ENCODE measurements at regions not wholly inside any gene's neighbourhood (a gene's known extent, or its start where the extent isn't known, plus 50 kb on each side); places are given as distances from the start of the nearest gene placed in this dataset.

DNA sequence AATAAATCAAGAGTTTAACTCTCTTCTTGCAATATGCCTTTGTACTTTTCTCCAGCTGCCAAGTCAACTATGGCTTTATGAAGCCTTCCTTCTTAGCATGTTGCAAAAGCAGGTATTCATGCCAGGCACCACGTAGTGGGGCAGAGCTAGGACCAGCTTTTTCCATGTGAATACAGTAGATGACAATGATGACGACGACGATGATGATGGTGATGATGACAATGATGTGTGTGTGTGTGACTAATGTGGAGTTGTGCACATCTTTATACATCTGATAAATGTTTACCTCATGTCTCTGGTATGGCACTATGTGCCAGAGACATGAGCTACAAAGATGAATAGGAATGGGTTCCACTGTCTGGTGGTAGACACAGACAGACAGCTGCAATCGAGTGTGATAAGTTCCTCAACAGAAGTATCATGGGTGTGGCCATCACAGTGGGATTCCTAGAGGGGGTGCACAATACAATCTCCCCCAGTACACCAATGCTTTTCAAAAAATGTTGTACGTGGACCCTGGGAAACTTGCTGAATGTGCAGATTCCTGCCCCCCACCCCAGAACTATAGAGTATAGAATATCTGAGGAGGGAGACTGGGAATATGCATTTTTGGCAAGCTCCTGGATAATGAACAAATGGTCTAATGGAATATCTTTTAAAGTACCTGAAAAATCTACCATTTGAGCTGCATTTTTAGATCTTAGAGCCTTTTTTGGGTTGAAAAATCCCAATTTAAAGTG, 183.4 kb downstream of the ABCC12 start:
- Histone ChIP-seq H3K27me3 (no peaks in the 10 kb centered on the region), H3K4me3 (no peak overlapping the region), H3K27ac (no peak overlapping the region), H3K36me3 (no peaks in the 10 kb centered on the region), H3K9me3 (no peaks in the 10 kb centered on the region), H3K4me1 (no peaks in the 10 kb centered on the region)
- DNase-seq = no peak
- TF ChIP-seq, protein P1, sequence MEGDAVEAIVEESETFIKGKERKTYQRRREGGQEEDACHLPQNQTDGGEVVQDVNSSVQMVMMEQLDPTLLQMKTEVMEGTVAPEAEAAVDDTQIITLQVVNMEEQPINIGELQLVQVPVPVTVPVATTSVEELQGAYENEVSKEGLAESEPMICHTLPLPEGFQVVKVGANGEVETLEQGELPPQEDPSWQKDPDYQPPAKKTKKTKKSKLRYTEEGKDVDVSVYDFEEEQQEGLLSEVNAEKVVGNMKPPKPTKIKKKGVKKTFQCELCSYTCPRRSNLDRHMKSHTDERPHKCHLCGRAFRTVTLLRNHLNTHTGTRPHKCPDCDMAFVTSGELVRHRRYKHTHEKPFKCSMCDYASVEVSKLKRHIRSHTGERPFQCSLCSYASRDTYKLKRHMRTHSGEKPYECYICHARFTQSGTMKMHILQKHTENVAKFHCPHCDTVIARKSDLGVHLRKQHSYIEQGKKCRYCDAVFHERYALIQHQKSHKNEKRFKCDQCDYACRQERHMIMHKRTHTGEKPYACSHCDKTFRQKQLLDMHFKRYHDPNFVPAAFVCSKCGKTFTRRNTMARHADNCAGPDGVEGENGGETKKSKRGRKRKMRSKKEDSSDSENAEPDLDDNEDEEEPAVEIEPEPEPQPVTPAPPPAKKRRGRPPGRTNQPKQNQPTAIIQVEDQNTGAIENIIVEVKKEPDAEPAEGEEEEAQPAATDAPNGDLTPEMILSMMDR (IDR thresholded peaks at IDR 0.05) = no peak
- no peak for TF ChIP-seq POLR2A (IDR thresholded peaks at IDR 0.05)
- no peak for TF ChIP-seq POLR2AphosphoS5 (IDR thresholded peaks at IDR 0.05)
- TF ChIP-seq EP300 (IDR thresholded peaks at IDR 0.05) = no peak
- 71 to 74% methylated on average over 6 of the region's 6 CpGs for WGBS, 2 donors
- ATAC-seq (ENCODE audit: low FRiP score in 2 of 2) = no peak

DNA sequence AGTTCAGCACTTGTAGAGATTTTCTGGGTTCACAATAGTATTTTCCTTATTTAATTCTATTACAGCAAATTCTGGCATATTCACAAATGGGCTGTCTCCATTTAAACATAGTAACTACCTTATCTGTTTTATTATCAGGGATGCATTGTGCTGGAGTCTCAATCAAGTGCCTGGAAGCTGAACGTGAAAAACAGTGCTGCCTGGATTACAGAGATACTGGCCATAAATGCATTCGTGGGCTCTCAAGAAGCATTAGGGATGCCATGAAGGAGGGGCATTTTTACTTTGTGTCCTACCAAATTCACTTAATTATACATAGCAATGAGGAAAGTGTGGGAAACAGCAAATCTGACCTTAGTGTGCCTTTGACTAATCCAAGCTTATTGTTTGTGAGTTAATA, 184.6 kb downstream of the ABCC12 start:
- no peaks in the 10 kb centered on the region for H3K36me3 ChIP-seq
- H3K9me3 ChIP-seq = no peaks in the 10 kb centered on the region
- 57 to 58% methylated on average over 2 of the region's 2 CpGs for WGBS, 2 donors
- no peaks in the 10 kb centered on the region for H3K4me1 ChIP-seq
- H3K27me3 ChIP-seq = no peaks in the 10 kb centered on the region
- H3K4me3 ChIP-seq = no peak overlapping the region
- ATAC-seq (ENCODE audit: low FRiP score in 2 of 2) = no peak
- H3K27ac ChIP-seq = no peak overlapping the region
- TF ChIP-seq POLR2AphosphoS5 (IDR thresholded peaks at IDR 0.05) = no peak
- TF ChIP-seq, protein P1 (IDR thresholded peaks at IDR 0.05) = no peak
- no peak for TF ChIP-seq POLR2A (IDR thresholded peaks at IDR 0.05)
- no peak for TF ChIP-seq EP300 (IDR thresholded peaks at IDR 0.05)
- DNase-seq = no peak

DNA sequence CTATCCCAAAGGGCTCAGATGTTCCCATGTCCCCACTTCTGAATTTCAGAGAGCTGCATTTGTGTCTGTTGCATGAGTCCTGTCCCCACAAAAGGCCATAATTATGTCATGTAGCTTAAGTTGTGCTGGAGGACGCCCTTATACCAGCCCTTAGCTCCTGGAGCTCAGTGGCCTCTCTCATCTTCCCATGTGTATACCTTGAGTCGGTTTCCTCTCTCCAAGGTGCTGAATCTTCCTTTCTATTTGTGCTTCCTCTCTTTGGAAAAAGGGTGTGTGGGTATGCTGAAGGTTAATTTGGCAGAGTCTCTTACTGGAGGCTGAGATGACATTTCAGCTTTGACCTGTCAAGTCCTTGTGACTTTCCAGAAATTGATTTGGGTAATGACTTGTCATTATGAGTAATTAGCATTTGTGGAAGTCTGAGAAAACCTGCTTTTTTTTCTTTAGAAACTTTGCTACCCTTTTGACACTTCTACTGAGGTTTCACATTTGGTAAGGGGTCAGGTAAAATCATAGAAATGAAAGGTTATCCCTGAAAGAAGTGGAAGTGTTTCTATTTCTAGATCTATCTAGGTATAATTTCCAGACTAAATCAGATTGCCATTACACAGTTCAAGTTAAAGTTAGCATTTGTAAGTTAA, 185.4 kb downstream of the ABCC12 start:
- H3K4me1 ChIP-seq = no peaks in the 10 kb centered on the region
- H3K27me3 ChIP-seq = no peaks in the 10 kb centered on the region
- ATAC-seq (ENCODE audit: low FRiP score in 2 of 2) = no peak
- no peak for DNase-seq
- TF ChIP-seq POLR2AphosphoS5 (IDR thresholded peaks at IDR 0.05) (no peak), EP300 (IDR thresholded peaks at IDR 0.05) (no peak), POLR2A (IDR thresholded peaks at IDR 0.05) (no peak)
- TF ChIP-seq, protein P1 (IDR thresholded peaks at IDR 0.05) = no peak
- WGBS, 2 donors = 2 to 8% methylated on average over 2 of the region's 2 CpGs
- H3K4me3 ChIP-seq = no peak overlapping the region
- H3K27ac ChIP-seq = no peak overlapping the region
- H3K9me3 ChIP-seq = no peaks in the 10 kb centered on the region
- H3K36me3 ChIP-seq = no peaks in the 10 kb centered on the region

DNA sequence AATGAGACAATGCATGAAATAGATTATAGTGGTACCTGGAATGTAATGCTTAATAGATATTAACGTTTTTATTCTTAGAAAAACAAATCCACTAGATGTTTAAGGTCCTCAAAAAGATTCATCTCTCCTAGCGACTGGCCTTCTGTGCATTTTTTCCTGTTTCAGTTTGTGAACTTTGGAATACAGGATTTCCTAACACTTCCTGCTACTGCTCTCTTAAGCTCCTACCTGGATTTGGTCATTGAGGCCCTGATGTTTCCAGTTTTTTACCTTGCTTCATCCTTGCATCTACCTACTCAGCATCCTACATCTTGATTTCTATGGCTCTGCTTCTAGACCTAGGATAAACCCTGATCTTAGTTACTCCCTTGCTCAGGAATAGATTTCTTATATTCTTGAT, 188.4 kb downstream of the ABCC12 start:
- ATAC-seq (ENCODE audit: low FRiP score in 2 of 2) (no peak), DNase-seq (no peak)

More for the DNA sequence above, 188.4 kb downstream of the ABCC12 start:
- Histone ChIP-seq H3K4me1 (no peaks in the 10 kb centered on the region), H3K9me3 (no peaks in the 10 kb centered on the region), H3K4me3 (no peak overlapping the region), H3K36me3 (no peaks in the 10 kb centered on the region), H3K27me3 (no peaks in the 10 kb centered on the region), H3K27ac (no peak overlapping the region)
- TF ChIP-seq POLR2AphosphoS5 (IDR thresholded peaks at IDR 0.05) (no peak), EP300 (IDR thresholded peaks at IDR 0.05) (no peak), POLR2A (IDR thresholded peaks at IDR 0.05) (no peak)
- TF ChIP-seq, protein P1 (IDR thresholded peaks at IDR 0.05) = no peak
- 31 to 39% methylated on average over 2 of the region's 2 CpGs for WGBS, 2 donors
